ENCODE measurements at regions not wholly inside any gene's neighbourhood (a gene's known extent, or its start where the extent isn't known, plus 50 kb on each side); places are given as distances from the start of the nearest gene placed in this dataset.

DNA sequence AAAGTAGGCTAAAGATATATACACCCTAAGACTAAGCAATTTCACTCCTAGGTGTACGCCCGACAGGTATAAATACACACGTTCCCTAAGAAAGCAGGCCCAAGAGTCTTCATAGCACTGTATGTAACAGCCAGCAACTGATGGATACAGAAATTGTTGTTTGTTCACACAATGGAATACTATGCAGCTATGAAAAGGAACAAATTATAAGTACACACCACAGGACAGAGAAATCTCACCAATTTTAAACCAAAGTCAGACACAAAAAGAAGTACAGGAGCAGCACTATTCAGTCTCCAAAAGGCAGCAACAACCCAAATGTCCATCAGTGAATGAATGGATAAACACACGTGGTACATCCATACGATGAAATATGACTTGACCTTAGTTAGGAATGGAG, 106.1 kb downstream of the LITAF start:
- CTCF ChIA-PET, result no interaction called here
- H3K27ac Mint-ChIP-seq, result no peak overlapping the region
- H3K9me3 Mint-ChIP-seq (ENCODE audit: low read depth), result peaks cover 29% of the 10 kb centered on the region
- H3K4me1 Mint-ChIP-seq, result no peaks in the 10 kb centered on the region
- DNase-seq (no peak), ATAC-seq (no peak)
- peaks cover 18% of the 10 kb centered on the region for H3K36me3 Mint-ChIP-seq (ENCODE audit: low read depth)
- intact Hi-C loops (cut with DNase I, micrococcal nuclease), result no loop called here
- H3K4me3 Mint-ChIP-seq, result no peak overlapping the region
- POLR2A ChIA-PET, result no interaction called here
- no peaks in the 10 kb centered on the region for H3K27me3 Mint-ChIP-seq

DNA sequence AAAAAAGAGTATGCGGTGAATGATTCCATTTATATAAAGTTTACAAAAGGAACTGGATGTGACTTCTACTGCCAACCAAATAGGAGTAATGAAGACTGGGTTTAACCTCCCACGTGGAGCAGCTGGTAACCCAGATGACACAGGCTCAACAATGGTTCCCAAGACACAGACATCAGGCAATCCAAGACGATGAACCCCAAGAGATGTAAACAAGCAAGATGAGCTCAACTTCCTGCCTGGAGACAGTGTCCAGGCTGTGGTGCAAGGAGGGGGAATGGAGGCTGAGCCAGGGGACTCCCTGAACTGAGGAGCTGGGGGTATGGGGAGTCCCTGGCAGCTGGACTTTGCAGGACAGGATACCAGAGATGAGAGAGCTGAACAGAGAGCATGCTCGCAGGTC, 104.7 kb downstream of the LITAF start:
- H3K4me3 Mint-ChIP-seq, result no peak overlapping the region
- peaks cover 30% of the 10 kb centered on the region for H3K9me3 Mint-ChIP-seq (ENCODE audit: low read depth)
- peaks cover 18% of the 10 kb centered on the region for H3K36me3 Mint-ChIP-seq (ENCODE audit: low read depth)
- intact Hi-C loops (cut with DNase I, micrococcal nuclease), result no loop called here
- no peak overlapping the region for H3K27ac Mint-ChIP-seq
- H3K27me3 Mint-ChIP-seq, result no peaks in the 10 kb centered on the region
- no peak for ATAC-seq
- ChIA-PET CTCF (interaction anchor here (0.7 kb wide), 1 partner anchor 268 kb away, joined by 3 read pairs; no protein-coding TSS in a partner anchor), POLR2A (no interaction called here)
- DNase-seq, result no peak
- no peaks in the 10 kb centered on the region for H3K4me1 Mint-ChIP-seq

DNA sequence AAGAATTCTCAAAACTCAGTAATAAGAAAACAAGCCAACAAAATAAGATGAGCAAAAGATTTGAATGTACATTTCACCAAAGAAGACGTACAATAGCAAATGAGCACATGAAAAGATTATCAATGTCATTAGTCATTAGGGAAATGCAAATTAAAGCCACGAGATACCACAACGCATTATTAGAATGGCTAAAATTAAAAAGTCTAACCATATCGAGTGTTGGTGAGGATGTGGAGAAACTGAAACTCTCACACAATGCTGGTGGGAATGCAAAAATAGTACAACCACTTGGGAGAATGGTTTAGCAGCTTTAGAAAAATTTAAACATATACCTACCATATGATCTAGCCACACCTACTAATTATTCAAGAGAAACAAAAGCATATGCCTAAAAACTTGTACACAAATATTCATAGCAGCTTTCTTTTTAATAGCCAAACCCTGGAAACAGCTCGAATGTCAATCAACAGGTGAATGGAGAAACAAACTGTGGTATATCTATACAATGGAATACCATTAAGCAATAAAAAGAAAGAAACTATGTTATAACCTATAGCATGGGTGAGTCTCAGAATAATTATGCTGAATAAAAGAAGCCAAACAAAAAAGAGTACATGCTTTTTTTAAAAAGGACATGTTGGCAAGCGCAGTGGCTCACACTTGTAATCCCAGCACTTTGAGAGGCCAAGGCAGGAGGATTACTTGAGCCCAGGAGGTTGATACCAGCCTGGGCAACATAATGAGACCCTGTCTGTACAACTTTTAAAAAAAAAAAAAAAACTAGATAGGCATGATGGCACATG, 103.6 kb downstream of the LITAF start:
- POLR2A ChIA-PET, result no interaction called here

DNA sequence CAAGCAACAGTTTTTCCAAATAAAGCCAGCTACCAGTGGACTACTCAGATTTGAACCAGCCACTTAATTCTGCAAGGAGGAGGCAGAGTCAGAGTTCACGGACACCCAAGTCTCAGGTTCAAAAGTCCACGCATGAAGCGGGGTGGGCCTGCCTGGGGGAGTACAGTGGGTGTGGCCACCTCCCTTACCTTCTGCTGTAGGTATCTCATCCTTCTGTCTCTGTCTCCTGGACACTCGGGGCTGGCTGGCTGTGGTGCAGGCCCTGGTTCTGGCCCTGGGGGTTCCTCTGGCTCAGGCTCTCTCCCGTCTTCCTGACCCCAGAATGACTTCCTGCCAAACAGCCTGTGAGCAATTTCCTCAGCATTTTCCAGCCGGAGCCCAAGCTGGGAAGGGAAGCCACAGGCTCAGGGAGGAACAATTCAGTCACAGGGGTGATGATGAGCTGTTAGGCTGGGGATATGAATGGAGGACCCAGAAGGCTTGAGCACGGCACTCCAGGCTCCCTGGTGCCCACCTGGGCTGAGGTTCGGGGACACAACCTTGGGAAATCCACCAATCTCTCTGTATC, 101.9 kb downstream of the LITAF start:
- ATAC-seq (no peak), DNase-seq (no peak)
- Mint-ChIP-seq H3K36me3 (ENCODE audit: low read depth) (peaks cover 18% of the 10 kb centered on the region), H3K4me1 (no peaks in the 10 kb centered on the region), H3K4me3 (no peak overlapping the region), H3K9me3 (ENCODE audit: low read depth) (peaks cover 30% of the 10 kb centered on the region), H3K27me3 (no peaks in the 10 kb centered on the region), H3K27ac (no peak overlapping the region)
- intact Hi-C loops (cut with DNase I, micrococcal nuclease), result no loop called here
- POLR2A ChIA-PET, result no interaction called here
- CTCF ChIA-PET, result interaction anchor here (0.6 kb wide), 1 partner anchor 923 kb away, joined by 3 read pairs; no protein-coding TSS in a partner anchor

More for the DNA sequence above, 103.6 kb downstream of the LITAF start:
- H3K36me3 Mint-ChIP-seq (ENCODE audit: low read depth), result peaks cover 18% of the 10 kb centered on the region
- no peaks in the 10 kb centered on the region for H3K4me1 Mint-ChIP-seq
- H3K4me3 Mint-ChIP-seq, result no peak overlapping the region
- intact Hi-C loops (cut with DNase I, micrococcal nuclease), result no loop called here
- H3K9me3 Mint-ChIP-seq (ENCODE audit: low read depth), result peaks cover 30% of the 10 kb centered on the region
- ATAC-seq, result no peak
- H3K27ac Mint-ChIP-seq, result no peak overlapping the region
- H3K27me3 Mint-ChIP-seq, result no peaks in the 10 kb centered on the region
- CTCF ChIA-PET, result no interaction called here
- DNase-seq, result no peak

DNA sequence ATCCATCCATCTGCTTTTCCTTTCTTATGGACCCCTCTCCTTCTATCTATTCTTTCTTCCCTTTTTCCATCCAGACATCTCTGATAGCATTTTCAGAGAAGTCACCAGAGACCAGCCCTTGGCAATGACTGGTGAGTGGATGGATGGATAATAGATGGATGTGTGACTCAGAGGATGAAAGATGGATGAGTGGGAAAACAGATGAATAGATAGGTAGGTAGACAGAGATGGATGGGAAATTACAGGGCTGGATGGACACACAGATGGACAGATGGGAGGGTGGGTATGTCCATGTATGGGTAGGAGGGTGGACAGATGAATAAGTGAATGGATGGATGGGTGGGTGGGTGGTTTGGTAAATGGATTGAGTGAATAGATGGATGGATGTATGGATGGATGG, 101.0 kb downstream of the LITAF start:
- Mint-ChIP-seq H3K27me3 (no peaks in the 10 kb centered on the region), H3K36me3 (ENCODE audit: low read depth) (peaks cover 18% of the 10 kb centered on the region), H3K9me3 (ENCODE audit: low read depth) (peaks cover 25% of the 10 kb centered on the region), H3K4me3 (no peak overlapping the region), H3K4me1 (no peaks in the 10 kb centered on the region), H3K27ac (no peak overlapping the region)
- POLR2A ChIA-PET, result no interaction called here
- intact Hi-C loops (cut with DNase I, micrococcal nuclease), result no loop called here
- DNase-seq, result no peak
- CTCF ChIA-PET, result no interaction called here
- ATAC-seq, result no peak

DNA sequence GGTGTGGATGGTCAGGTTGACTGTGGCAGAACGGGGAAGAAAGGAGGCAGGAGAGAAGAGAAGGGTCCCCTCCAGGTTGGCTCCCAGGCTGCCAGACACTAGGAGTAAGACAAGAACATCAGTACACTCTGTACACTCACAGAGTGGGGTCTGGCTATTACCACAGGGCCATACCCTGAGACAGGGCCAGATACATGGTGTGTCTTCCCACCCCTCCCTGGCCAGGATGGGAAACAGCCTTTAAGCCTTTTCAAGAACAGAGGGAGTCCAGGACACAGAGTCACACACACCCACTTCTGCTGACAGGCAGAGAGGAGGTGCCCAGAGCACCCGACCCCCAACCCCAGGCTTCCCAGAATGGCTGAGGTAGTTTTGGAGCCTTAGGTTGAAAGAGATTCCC, 99.4 kb downstream of the LITAF start:
- intact Hi-C loops (cut with DNase I, micrococcal nuclease), result no loop called here
- Mint-ChIP-seq H3K27ac (no peak overlapping the region), H3K4me1 (no peaks in the 10 kb centered on the region), H3K4me3 (no peak overlapping the region), H3K36me3 (ENCODE audit: low read depth) (peaks cover 18% of the 10 kb centered on the region), H3K9me3 (ENCODE audit: low read depth) (peaks cover 17% of the 10 kb centered on the region), H3K27me3 (no peaks in the 10 kb centered on the region)
- DNase-seq, result no peak
- CTCF ChIA-PET, result interaction anchor here (0.7 kb wide), 1 partner anchor 50 kb away, joined by 3 read pairs; no protein-coding TSS in a partner anchor
- POLR2A ChIA-PET, result no interaction called here
- ATAC-seq, result no peak

DNA sequence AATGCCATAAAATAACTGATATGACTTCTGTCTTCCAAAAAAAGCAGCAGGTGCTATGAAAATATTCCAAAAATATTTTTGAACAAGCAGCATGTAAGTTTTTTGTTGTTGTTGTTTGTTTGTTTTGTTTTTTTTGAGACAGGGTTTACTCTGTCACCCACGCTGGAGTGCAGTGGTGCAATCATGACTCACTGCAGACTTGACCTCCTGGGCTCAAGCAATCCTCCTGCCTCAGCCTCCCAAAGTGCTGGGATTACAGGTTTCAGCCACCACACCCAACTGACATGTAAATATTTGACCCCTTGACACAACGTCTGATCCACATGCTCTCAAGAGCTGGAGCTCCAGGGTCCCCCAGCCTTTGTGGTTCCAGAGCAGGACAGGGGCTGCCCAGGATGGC, 98.4 kb downstream of the LITAF start:
- no peaks in the 10 kb centered on the region for H3K4me1 Mint-ChIP-seq
- no peak overlapping the region for H3K4me3 Mint-ChIP-seq
- ChIA-PET POLR2A (no interaction called here), CTCF (interaction anchor here (0.6 to 0.7 kb wide), 2 partner anchors 92 to 247 kb away, joined by 3 to 4 read pairs; no protein-coding TSS in a partner anchor)
- no peaks in the 10 kb centered on the region for H3K27me3 Mint-ChIP-seq
- no peak overlapping the region for H3K27ac Mint-ChIP-seq
- intact Hi-C loops (cut with DNase I, micrococcal nuclease), result no loop called here
- DNase-seq, result no peak
- peaks cover 12% of the 10 kb centered on the region for H3K36me3 Mint-ChIP-seq (ENCODE audit: low read depth)
- no peak for ATAC-seq
- H3K9me3 Mint-ChIP-seq (ENCODE audit: low read depth), result peaks cover 10% of the 10 kb centered on the region

DNA sequence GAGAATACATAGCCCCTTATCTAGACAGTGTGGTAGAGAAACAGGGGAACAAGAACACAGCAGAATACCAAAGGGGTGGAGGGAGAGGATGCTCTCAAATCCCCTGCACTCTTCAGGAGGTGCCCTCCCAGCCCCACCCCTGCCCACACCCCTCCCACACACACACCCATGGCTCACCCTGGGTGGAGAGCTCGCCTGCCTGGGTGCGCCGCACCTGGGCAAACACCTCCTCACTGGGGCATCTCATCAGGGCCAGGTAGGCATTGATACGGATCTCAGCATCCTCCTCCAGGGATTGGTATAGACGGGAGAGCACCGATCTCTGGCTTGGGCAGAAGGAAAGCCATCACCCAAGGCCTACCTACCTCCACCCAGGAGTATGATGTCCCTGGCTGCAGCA, 95.2 kb downstream of the LITAF start:
- Mint-ChIP-seq H3K4me1 (peaks cover 22% of the 10 kb centered on the region), H3K4me3 (no peak overlapping the region), H3K9me3 (ENCODE audit: low read depth) (no peaks in the 10 kb centered on the region), H3K27ac (no peak overlapping the region), H3K27me3 (no peaks in the 10 kb centered on the region), H3K36me3 (ENCODE audit: low read depth) (no peaks in the 10 kb centered on the region)
- ATAC-seq, result no peak
- DNase-seq, result no peak
- POLR2A ChIA-PET, result no interaction called here
- CTCF ChIA-PET, result interaction anchor here (0.5 kb wide), 1 partner anchor 357 kb away, joined by 4 read pairs; no protein-coding TSS in a partner anchor
- intact Hi-C loops (cut with DNase I, micrococcal nuclease), result loop anchor here (5.0 to 10.0 kb wide), 3 partner anchors 421 to 537 kb away; no protein-coding TSS in a partner anchor

DNA sequence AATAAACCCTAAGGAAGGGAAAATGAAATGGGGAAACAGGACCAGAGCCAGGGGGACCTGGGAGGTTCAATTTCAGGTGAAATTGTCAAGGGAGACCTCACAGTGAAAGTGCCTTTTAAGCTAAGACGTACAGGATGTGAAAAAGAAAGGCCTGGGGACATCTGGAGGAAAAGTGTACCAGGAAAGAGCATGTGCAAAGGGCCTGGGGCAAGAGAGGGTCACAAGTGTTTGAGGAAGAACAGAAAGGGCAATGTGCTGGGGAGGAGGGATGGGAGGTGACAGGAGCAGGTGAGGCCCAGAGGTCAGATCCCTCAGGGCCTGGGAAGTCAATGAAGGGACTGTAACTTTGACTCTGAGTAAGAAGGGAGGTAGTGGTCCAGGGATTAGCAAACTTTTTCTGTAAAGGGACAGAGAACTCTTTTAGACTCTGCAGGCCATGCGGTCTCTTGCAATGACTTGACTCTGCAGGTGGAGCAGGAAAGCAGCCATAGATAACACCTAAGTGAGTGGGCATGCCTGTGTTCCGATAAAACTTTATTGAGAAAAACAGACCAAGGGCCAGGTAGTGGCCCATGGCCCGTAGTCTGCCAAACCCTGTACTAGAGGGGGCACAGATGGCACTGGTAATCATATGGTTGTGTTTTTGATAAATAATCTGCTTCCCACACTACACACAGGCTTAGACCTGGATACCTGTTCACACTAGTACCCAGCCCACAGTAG, 93.8 kb downstream of the LITAF start:
- ATAC-seq (no peak), DNase-seq (no peak)
- Mint-ChIP-seq H3K9me3 (ENCODE audit: low read depth) (no peaks in the 10 kb centered on the region), H3K4me1 (peaks cover 36% of the 10 kb centered on the region), H3K36me3 (ENCODE audit: low read depth) (no peaks in the 10 kb centered on the region), H3K4me3 (no peak overlapping the region), H3K27ac (no peak overlapping the region), H3K27me3 (no peaks in the 10 kb centered on the region)
- ChIA-PET POLR2A (no interaction called here), CTCF (no interaction called here)
- intact Hi-C loops (cut with DNase I, micrococcal nuclease), result loop anchor here (5.0 to 10.0 kb wide), 3 partner anchors 419 to 538 kb away; no protein-coding TSS in a partner anchor

DNA sequence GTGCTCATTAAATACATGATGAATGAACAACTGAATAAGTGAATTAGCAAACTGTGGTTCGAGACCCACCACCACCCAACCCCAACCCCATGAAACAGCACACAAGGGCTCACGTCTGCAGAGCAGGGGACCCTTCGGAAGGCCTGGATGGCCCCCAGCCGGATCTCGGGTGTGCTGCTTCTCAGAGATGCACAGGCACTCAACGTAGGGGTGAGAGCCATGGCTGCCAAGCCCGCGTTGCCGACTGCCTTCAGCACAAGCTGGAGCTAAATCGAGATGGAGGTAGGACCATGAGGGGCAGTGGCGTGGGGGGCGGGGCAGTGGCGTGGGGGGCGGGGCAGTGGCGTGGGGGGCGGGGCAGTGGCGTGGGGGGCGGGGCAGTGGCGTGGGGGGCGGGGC, 93.2 kb downstream of the LITAF start:
- no peaks in the 10 kb centered on the region for H3K36me3 Mint-ChIP-seq (ENCODE audit: low read depth)
- no peak overlapping the region for H3K27ac Mint-ChIP-seq
- ATAC-seq (no peak), DNase-seq (peak; percentile 27)
- no peaks in the 10 kb centered on the region for H3K27me3 Mint-ChIP-seq
- no peaks in the 10 kb centered on the region for H3K9me3 Mint-ChIP-seq (ENCODE audit: low read depth)
- peaks cover 36% of the 10 kb centered on the region for H3K4me1 Mint-ChIP-seq
- CTCF ChIA-PET, result no interaction called here
- H3K4me3 Mint-ChIP-seq, result no peak overlapping the region
- intact Hi-C loops (cut with DNase I, micrococcal nuclease), result loop anchor here (5.0 to 10.0 kb wide), 3 partner anchors 419 to 539 kb away; no protein-coding TSS in a partner anchor
- POLR2A ChIA-PET, result no interaction called here

DNA sequence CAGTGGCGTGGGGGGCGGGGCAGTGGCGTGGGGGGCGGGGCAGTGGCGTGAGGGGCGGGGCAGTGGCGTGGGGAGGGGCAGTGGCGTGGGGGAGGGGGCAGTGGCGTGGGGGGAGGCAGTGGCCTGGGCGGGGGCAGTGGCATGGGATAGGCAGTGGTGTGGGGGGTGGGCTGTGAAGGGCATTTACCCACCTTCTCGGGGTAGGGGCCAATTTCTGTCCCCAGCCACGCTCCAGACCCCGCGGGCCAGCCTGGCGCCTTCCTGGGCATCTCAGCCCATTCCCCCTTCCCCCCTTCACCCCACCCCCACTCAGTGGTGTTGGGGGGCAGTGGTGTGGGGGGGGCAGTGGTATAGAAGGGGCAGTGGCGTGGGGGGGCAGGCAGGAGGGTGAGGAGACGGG, 92.7 kb downstream of the LITAF start:
- ChIA-PET POLR2A (no interaction called here), CTCF (interaction anchor here (0.6 kb wide), 1 partner anchor 530 kb away, joined by 4 read pairs; no protein-coding TSS in a partner anchor)
- Mint-ChIP-seq H3K27me3 (no peaks in the 10 kb centered on the region), H3K9me3 (ENCODE audit: low read depth) (no peaks in the 10 kb centered on the region), H3K27ac (no peak overlapping the region), H3K36me3 (ENCODE audit: low read depth) (no peaks in the 10 kb centered on the region), H3K4me3 (no peak overlapping the region), H3K4me1 (peaks cover 38% of the 10 kb centered on the region)
- ATAC-seq (no peak), DNase-seq (peak; percentile 27)
- intact Hi-C loops (cut with DNase I, micrococcal nuclease), result loop anchor here (5.0 to 10.0 kb wide), 3 partner anchors 418 to 539 kb away; no protein-coding TSS in a partner anchor
